LNCAP (cell line): ENCODE measurements at regions not wholly inside any gene's neighbourhood (a gene's known extent, or its start where the extent isn't known, plus 50 kb on each side); places are given as distances from the start of the nearest gene placed in this dataset.

ENCODE experiments used
- CTCF ChIP-seq: fragments of 450-650 bp; IDR thresholded peaks from 2 replicates; pipeline ENCODE4 v1.5.1; 2017; ENCODE audit warnings: mild to moderate bottlenecking

GRCh38 chr5:133702791-133703770 is 90.7 kb upstream of the FSTL4 start:
- no peak for TF ChIP-seq CTCF

GRCh38 chr5:133701871-133702270 is 89.5 kb upstream of the FSTL4 start:
- TF ChIP-seq CTCF: no peak

- no peak for TF ChIP-seq CTCF
Measured at GRCh38 chr5:133700251-133700650, 87.9 kb upstream of the FSTL4 start.

- no peak for TF ChIP-seq CTCF
Measured at GRCh38 chr5:133698646-133699526, 86.5 kb upstream of the FSTL4 start.

- no peak for TF ChIP-seq CTCF
Measured at GRCh38 chr5:133698259-133698554, 85.9 kb upstream of the FSTL4 start.

- TF ChIP-seq CTCF: no peak
Measured at GRCh38 chr5:133697536-133698258, 85.4 kb upstream of the FSTL4 start.
